Limb (tissue), 2 donors: ENCODE measurements at regions not wholly inside any gene's neighbourhood (a gene's known extent, or its start where the extent isn't known, plus 50 kb on each side); places are given as distances from the start of the nearest gene placed in this dataset.
A peak's percentile ranks its signal among the peaks of the same experiment; 100 is the strongest.

Experiments
- DNase-seq, 2 donors: peaks; one replicate each; pipeline ENCODE4 v3.0.0-alpha.2; 2016; ENCODE audit errors: extremely low spot score in 2 of 2

DNA sequence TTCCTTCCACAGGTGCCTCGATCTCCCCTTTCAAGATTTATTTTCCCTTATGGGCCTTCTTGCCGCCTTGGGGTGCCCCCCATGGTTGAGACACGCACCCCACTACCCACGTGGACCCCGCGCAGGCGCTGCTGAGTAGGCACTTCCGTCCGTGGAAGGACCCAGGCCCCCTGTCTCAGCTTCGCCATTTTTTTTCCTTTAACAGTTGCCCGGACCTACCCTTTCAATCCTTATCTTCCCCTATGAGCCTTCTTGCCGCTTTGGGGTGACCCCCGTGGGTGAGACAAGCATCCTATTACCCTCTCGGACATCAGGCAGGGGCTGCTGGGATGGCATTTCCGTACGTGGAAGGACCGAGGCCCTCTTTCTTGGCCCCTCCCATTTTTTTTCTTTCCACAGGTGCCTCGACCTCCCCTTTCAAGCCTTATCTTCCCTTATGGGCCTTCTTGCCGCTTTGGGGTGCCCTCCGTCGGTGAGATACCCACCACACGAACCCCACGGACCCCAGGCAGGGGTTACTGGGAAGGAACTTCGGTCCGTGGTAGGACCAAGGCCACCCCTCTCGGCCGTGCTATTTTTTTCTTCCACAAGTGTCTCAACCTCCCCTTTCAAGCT, 268.2 kb downstream of the ALG10 start:
- DNase-seq, result no peak

DNA sequence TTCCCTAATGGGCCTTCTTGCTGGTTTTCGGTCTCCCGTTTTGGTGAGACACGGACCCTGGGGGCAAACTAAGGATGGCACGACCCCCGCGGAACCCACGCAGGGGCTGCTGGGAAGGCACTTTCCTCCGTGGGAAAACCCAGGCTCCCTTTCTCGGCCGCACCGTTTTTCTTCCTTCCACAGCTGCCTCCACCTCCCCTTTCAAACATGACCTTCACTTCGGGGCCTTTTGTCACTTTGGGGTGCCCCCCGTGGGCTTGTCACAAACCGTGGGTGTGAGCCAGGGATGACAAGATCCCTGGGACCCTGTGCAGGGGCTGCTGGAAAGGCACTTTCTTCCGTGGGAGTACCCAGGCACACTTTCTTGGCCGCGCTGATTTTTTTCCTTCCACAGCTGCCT, 268.7 kb downstream of the ALG10 start:
- no peak for DNase-seq

DNA sequence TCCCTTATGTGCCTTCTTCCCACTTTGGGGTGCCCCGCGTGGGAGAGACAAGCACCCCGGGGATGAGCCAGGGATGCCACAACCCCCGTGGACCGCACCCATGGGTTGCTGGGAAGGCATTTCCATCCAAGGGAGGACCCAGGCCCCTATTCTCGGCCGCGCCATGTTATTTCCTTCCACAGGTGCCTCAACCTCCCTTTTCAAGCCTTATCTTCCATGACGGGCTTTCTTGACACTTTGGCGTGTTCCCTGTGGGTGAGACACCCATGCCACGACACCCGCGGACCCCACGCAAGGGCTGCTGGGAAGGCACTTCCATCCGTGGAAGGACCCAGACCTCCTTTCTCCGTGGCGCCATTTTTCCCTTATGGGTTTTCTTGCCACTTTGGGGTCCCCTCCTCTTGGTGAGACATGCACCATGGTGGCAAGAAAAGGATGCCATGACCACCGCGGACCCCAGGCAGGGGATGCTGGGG, 269.2 kb downstream of the ALG10 start:
- DNase-seq, result peak in 1 of 2 donors; percentile 16

DNA sequence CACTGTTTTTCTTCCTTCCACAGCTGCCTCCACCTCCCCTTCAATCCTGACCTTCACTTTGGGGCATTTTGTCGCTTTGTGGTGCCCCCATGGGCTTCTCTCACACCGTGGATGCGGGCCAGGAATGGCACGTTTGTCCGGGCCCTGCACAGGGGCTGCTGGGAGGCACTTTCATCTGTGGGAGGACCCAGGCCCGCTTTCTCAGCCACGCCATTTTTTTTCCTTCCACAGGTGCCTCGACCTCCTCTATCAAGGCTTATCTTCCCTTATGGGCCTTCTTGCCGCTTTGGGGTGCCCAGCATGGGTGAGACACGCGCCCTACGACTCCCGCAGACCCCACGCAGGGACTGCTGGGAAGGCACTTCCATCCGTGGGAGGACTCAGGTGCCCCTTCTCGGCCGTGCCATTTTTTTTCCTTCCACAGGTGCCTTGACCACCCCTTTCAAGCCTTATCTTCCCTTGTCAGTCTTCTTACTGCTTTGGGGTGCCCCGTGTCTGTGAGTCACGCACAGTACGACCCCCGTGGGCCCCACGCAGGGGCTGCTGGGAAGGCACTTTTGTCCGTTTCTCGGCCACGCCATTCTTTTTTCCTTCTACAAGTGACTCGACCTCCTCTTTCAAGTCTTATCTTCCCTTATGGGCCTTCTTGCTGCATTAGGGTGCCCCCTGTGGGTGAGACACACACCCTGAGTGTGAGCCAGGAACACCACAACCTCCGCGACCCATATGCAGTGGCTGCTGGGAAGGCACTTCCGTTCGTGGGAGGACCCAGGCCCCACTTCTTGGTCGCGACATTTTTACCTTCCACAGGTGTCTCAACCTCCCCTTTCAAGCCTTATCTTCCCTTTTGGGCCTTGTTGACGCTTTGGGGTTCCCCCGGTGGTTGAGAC, 270.7 kb downstream of the ALG10 start:
- DNase-seq, result peak in 1 of 2 donors; percentile 10

DNA sequence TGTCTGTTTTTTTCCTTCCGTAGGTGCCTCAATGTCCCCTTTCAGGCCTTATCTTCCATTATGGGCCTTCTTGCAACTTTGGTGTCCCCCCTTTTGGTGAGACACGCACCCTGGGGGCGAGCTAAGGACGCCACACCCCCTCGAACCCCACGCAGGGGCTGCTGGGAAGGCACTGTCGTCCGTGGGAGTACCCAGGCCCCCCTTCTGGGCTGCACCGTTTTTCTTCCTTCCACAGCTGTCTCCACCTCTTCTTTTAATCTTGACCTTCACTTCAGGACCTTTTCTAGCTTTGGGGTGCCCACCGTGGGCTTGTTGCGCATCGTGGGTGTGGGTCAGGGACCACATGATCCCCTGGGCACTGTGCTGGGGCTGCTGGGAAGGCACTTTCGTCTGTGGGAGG, 271.8 kb downstream of the ALG10 start:
- no peak for DNase-seq

DNA sequence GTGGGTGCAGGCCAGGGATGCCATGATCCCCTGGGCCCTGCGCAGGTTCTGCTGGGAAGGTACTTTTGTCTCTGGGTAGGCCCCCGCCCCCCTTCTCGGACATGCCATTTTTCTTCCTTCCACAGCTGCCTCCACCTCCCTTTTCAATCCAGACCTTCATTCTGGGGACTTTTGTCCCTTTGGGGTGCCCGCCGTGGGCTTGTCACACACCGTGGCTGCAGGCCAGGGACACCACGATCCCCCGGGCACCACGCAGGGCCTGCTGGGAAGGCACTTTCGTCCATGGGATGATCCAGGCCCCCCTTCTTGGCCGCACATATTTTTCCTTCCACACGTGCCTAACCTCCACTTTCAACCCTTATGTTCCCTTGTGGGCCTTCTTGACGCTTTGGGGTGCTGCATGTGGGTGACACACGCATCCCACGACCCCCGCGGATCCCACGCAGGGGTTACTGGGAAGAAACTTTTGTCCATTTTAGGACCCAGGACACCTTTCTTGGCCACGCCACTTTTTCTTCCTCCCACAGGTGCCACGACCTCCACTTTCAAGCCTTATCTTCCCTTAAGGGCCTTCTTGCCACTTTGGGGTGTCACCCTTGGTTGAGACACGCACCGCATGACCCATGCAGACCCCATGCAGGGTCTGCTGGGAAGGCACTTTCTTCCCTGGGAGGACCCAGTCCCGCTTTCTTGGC, 272.5 kb downstream of the ALG10 start:
- DNase-seq, result peak in 1 of 2 donors; percentile 14

DNA sequence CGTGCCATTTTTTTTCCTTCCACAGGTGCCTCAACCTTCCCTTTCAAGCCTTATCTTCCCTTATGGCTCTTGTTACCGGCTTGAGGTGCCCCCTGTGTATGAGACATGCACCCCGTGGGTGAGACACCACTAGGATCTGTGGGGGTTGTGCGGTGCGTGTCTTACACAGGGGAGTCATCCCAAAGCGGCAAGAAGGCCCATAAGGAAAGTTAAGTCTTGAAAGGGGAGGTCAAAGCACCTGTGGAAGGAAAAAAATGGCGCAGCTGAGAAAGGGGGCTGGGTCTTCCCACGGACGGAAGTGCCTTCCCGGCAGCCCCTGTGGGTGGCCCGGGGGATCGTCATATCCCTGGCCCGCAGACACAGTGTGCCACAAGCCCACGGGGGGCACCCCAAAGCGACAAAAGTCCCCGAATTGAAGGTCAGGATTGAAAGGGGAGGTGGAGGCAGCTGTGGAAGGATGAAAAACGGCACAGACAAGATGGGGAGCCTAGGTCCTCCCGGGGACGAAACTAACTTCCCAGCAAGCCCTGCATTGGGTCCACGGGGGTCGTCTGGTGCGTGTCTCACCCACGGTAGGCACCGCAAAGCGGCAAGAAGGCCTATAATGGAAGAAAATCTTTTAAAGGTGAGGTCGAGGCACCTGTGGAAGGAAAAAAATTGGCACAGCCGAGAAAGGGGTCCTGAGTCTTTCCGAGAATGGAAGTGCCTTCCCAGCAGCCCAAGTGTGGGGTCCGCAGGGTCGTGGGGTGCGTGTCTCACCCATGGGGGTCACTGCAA, 273.3 kb downstream of the ALG10 start:
- peak in 1 of 2 donors; percentile 9 for DNase-seq

DNA sequence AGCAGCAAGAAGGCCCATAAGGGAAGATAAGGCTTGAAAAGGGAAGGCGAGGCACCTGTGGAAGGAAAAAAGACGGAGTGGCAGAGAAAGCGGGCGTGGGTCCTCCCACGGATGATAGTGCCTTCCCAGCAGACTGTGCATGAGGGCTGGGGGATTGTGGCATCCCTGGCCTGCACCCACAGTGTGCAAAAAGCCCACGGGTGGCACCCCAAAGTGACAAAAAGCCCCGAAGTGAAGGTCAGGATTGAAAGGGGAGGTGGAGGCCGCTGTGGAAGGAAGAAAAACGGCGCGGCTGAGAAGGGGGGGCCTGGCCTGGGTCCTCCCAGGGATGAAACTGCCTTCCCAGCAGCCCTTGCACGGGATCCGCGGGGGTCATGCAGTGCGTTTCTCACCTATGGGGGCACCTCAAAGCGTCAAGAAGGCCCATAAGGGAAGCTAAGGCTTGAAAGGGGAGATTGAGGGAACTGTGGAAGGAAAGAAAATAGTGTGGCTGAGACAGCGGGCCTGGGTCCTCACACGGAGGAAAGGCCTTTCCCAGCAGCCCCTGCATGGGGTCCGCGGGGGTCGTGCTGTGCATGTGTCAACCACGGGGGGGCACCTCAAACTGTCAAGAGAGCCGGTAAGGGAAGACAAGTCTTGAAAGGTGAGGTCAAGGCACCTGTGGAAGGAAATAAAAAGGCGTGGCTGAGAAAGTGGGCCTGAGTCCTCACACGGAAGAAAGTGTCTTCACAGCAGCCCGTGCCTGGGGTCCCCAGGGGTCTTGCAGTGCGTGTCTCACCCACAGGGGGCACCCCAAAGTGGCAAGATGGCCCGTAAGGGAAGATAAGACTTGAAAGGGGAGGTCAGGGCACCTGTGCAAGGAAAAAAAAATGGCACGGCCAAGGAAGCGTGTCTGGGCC, 274.1 kb downstream of the ALG10 start:
- peak in 1 of 2 donors; percentile 13 for DNase-seq

DNA sequence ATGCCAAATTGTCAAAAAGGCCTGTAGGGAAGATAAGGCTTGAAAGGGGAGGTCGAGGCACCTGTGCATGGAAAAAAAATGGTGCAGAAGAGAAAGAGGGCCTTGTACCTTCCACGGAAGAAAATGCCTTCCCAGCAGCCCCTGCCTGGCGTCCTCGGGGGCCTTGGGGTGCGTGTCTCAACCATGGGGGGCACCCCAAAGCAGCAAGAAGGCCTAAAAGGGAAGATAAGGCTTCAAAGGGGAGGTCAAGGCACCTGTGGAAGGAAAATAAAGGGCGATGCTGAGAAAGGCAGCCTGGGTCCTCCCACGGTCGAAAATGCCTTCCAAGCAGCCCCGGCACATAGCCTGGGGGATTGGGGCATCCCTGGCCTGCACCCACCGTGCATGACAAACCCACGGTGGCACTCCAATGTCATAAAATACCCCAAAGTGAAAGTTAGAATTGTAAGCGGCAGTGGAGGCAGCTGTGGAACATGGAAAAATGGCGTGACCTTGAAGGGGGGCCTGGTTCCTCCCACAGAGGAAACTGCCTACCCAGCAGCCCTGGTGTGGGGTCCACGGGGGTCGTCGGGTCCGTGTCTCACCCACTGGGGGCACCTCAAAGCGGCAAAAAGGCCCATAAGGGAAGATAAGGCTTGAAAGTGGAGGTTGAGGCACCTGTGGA, 275.0 kb downstream of the ALG10 start:
- peak in 1 of 2 donors; percentile 12 for DNase-seq

DNA sequence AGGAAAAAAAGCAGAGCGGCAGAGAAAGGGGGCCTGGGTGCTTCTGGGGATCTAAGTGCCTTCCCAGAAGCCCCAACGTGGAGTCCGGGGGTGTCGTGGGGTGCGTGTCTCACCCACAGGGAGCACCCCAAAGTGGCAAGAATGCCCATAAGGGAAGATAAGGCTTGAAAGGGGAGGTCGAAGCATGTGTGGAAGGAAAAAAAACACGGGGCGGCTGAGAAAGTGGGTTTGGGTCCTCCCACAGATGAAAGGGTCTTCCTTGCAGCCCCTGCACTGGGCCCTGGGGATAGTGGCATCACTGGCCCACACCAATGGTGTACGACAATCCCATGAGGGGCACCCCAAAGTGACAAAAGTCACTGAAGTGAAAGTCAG, 275.5 kb downstream of the ALG10 start:
- DNase-seq, result no peak

DNA sequence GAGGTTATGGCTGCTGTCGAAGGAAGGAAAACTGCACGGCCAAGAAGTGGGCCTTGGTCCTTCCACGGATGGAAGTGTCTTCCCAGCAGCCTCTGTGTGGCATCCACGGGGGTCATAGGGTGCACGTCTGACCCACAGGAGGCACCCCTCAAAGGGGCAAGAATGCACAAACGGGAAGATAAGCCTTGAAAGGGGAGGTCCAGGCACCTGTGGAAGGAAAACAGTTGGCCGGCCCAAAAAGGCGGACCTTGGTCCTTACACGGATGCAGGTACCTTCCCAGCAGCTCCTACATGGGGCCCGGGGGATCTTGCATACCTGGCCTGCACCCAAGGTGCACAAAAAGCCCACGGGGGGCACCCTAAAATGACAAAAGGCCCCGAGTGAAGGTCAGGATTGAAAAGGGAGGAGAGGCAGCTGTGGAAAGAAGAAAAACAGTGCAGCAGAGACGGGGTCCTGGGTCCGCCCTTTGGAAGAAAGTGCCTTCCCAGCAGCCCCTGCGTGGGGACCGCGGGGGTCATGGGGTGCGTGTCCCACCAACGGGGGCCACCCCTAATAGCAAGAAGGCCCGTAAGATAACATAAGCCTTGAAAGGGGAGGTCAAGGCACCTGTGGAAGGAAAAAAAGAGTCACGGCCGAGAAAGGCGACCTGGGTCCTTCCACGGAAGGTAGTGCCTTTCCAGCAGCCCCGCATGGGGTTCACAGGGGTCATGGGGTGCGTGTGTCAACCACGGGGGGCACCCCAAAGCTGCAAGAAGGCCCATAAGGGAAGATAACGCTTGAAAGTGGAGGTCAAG, 276.1 kb downstream of the ALG10 start:
- DNase-seq, result no peak

DNA sequence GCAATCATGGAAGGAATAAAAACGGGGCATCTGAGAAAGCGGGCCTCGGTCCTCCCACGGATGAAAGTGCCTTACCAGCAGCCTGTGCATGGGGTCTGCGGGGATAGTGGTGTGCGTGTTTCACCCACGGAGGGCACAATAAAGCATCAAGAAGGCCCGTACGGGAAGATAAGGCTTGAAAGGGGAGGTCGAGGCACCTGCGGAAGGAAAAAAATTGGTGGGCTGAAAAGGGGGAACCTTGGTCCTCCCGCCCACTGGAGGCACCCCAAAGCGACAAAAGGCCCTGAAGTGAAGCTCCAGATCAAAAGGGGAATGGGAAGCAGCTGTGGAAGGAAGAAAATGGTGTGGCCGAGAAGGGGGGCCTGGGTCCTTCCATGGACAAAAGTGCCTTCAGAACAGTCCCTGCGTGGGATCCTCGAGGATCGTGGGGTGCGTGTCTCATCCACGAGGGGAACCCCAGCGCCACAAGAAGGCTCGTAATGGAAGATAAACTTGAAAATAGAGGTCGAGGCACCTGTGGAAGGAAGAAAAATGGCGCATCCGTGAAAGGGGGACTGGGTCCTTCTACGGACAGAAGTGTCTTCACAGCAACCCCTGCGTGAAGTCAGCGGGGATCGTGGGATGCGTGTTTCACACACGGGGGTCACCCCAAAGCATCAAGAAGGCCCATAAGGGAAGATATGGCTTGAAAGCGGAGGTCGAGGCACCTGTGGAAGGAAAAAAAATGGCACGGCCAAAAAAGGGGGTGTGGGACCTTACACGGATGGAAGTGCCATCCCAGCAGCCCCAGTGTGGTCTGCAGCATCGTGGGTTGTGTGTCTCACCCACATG, 276.9 kb downstream of the ALG10 start:
- no peak for DNase-seq

DNA sequence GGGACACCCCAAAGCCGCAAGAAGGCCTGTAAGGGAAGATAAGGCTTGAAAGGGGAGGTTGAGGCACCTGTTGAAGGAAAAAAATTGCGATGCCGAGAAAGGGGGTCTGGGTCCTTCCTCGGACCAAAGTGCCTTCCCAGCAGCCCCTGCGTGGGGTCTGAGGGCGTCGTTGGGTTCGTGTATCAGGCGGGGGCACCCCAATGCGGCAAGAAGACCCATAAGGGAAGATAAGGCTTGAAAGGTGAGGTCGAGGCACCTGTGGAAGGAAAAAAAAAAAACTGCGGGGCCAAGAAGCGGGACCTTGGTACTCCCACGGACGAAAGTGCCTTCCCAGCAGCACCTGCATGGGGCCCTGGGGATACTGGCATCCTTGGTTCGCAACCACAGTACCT, 277.5 kb downstream of the ALG10 start:
- DNase-seq, result no peak

DNA sequence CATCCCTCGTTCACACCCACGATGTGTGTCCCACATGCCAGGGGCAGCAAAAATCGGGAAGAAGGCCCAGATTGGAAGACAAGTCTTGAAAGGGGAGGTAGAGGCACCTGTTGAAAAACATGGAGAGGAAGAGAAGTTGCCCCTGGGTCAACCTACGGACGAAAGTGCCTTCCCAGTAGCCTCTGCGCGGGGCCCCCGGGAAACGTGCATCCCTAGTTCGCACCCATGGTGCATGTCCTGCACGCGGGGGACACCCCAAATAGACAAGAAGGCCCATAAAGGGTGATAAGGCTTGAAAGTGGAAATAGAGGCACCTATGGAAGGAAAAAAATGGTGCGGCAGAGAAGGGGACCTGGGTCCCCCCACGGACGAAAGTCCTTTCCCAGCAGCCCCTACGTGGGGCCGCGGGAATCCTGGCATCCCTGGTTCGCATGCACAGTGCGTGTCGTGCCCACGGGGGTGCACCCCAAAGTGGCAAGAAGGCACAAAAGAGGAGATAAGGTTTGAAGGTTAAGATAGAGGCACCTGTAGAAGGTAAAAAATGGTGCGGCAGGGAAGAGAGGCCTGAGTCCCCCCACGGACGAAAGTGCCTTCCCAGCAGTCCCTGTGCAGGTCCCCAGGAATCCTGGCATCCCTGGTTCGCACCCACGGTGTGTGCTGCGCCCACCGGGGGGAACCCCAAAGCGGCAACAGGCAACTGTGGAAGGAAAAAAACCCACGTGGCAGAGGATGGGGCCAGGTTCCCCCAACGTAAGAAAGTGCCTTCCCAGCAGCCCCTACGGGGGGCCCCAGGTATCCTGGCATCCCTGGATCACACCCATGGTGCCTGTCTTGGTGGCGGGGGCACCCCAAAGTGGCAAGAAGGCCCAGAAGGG, 278.3 kb downstream of the ALG10 start:
- DNase-seq, result no peak

DNA sequence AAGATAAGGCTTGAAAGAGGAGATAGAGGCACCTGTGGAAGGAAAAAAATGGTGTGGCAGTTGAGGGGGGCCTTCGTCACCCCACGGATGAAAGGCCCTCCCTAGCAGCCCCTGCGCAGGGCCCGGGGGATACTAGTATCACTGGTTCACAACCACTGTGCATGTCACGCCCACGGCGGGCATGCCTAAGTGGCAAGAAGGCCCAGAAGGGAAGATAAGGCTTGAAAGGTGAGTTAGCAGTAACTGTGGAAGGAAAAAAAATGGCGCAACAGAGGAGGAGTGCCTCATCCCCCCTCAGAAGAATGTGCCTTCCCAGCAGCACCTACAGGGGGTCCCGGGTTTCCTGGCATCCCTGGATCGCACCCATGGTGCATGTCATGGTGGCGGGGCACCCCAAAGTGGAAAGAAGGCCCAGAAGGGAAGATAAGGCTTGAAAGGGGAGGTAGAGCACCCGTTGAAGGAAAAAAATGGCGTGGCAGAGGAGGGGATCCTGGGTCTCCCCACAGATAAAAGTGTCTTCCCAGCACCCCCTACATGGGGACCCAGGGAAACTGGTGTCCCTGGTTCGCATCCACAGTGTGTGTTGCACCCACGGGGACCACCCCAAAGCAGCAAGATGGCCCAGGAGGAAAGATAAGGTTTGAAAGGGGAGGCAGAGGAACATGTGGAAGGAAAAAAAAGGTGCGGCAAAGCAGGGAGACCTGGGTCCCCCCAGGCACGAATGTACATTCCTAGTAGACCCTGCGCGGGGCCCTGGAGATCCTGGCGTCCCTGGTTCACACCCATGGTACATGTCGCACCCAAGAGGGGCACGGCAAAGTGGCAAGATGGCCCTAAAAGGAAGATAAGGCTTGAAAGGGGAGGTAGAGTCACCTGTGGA, 279.2 kb downstream of the ALG10 start:
- DNase-seq, result no peak
